GM18867 (cell line): ENCODE measurements at regions not wholly inside any gene's neighbourhood (a gene's known extent, or its start where the extent isn't known, plus 50 kb on each side); places are given as distances from the start of the nearest gene placed in this dataset.

Experiments
- ATAC-seq: cut with Tn5 transposase; IDR thresholded peaks from one replicate; pipeline ENCODE4 v1.9.1; 2021; ENCODE audit warnings: mild to moderate bottlenecking, moderate library complexity; ENCODE audit not compliant: unreplicated experiment

GRCh38 chr20:58139849-58140786 is 88.3 kb downstream of the ANKRD60 start:
- ATAC-seq: no peak

GRCh38 chr20:58138395-58138794 is 90.1 kb downstream of the ANKRD60 start:
- no peak for ATAC-seq

- no peak for ATAC-seq
These were observed 90.7 kb downstream of the ANKRD60 start for GRCh38 chr20:58137651-58138265.

GRCh38 chr20:58137236-58137635 is 91.2 kb downstream of the ANKRD60 start:
- ATAC-seq: no peak

- no peak for ATAC-seq
These were observed 92.3 kb downstream of the ANKRD60 start for GRCh38 chr20:58136149-58136484.

GRCh38 chr20:58135441-58136148 is 92.9 kb downstream of the ANKRD60 start:
- ATAC-seq: no peak

- no peak for ATAC-seq
These were observed 95.2 kb downstream of the ANKRD60 start for GRCh38 chr20:58133020-58133808.

GRCh38 chr20:58131551-58132142 is 96.8 kb downstream of the ANKRD60 start:
- ATAC-seq: no peak

GRCh38 chr20:58131151-58131550 is 97.3 kb downstream of the ANKRD60 start:
- ATAC-seq: no peak

- no peak for ATAC-seq
These were observed 97.9 kb downstream of the ANKRD60 start for GRCh38 chr20:58130581-58130980.

GRCh38 chr20:58130156-58130555 is 98.3 kb downstream of the ANKRD60 start:
- ATAC-seq: no peak

- ATAC-seq: no peak
These were observed 98.7 kb downstream of the ANKRD60 start for GRCh38 chr20:58129721-58130151.

GRCh38 chr20:58128635-58129625 is 99.5 kb downstream of the ANKRD60 start:
- ATAC-seq: no peak

- no peak for ATAC-seq
These were observed 100.7 kb downstream of the ANKRD60 start for GRCh38 chr20:58127701-58128111.

- no peak for ATAC-seq
These were observed 102.7 kb downstream of the ANKRD60 start for GRCh38 chr20:58125726-58126125.

- ATAC-seq: no peak
These were observed 110.5 kb downstream of the ANKRD60 start for GRCh38 chr20:58117944-58118343.

- ATAC-seq: no peak
These were observed 111.9 kb downstream of the ANKRD60 start for GRCh38 chr20:58116505-58116904.

GRCh38 chr20:58113716-58114115 is 114.7 kb downstream of the ANKRD60 start:
- ATAC-seq: no peak
